Right lobe of liver (tissue), 6 donors: ENCODE measurements at regions not wholly inside any gene's neighbourhood (a gene's known extent, or its start where the extent isn't known, plus 50 kb on each side); places are given as distances from the start of the nearest gene placed in this dataset.

Experiments
- ATAC-seq, 4 donors: fragments of 200-7000 bp; cut with Tn5 transposase; one replicate each; pipeline ENCODE4 v1.9.1; 2020; ENCODE audit warnings: mild to moderate bottlenecking in 4 of 4, moderate library complexity in 4 of 4
- DNase-seq, 3 donors: peaks; one replicate each; pipeline ENCODE4 v3.0.0-alpha.2; 2020
- H3K27ac ChIP-seq, 3 donors: fragments of 200-600 bp; one replicate each; pipeline ENCODE4 v1.8.0; 2022
- H3K27me3 ChIP-seq, 2 donors: fragments of 200-600 bp; one replicate each; pipeline ENCODE4 v1.8.0; 2022
- H3K36me3 ChIP-seq, 4 donors: fragments of 200-600 bp; sonication (generic) in 1 of 4; one replicate each; pipeline versions ENCODE4 v1.5.1 to v1.8.0; 2017 to 2022; ENCODE audit warnings: control low read depth in 1 of 4
- H3K4me1 ChIP-seq, 4 donors: fragments of 200-600 bp; sonication (generic) in 1 of 4; one replicate each; pipeline versions ENCODE4 v1.5.1 to v1.8.0; 2017 to 2022; ENCODE audit warnings: control low read depth in 1 of 4
- H3K4me3 ChIP-seq, 3 donors: fragments of 200-600 bp; one replicate each; pipeline ENCODE4 v1.8.0; 2022
- H3K9me3 ChIP-seq, 4 donors: fragments of 200-600 bp; sonication (generic) in 1 of 4; one replicate each; pipeline versions ENCODE4 v1.5.1 to v1.8.0; 2017 to 2022; ENCODE audit warnings: control low read depth in 1 of 4
- CTCF ChIP-seq, 4 donors: fragments of 200-600 bp in 3 of 4; fragments of 450-650 bp in 1 of 4; IDR thresholded peaks; one replicate each; pipeline versions ENCODE4 v1.5.1 to v1.8.0; 2016 to 2022; ENCODE audit warnings: antibody characterized with exemption in 4 of 4, mild to moderate bottlenecking in 2 of 4
- POLR2A ChIP-seq: fragments of 450-650 bp; IDR thresholded peaks from one replicate; pipeline ENCODE4 v1.6.1; 2017; ENCODE audit warnings: antibody characterized with exemption, mild to moderate bottlenecking
- WGBS: methylation state at CpG from one replicate; pipeline ENCODE4 v1.1.6; 2018; ENCODE audit warnings: low coverage, low lambda C conversion rate; ENCODE audit not compliant: insufficient coverage; ENCODE audit errors: missing lambda C conversion rate; 5-methylcytosine and 5-hydroxymethylcytosine counted together
- intact Hi-C, 2 donors: fragments of 100-400 bp; cut with DNase I; formaldehyde crosslinking; loops; one replicate each; pipeline versions ENCODE4 v1.11.2 to v1.14.1; 2022
- donor health status: DM: no; HTN: yes; CAD: no.
- donor health status: DM: no; HTN: no; CAD: no.
- donor health status: DM: no; HTN: no; CAD: no.
- donor health status: DM: no; HTN: yes; CAD: no.
- donor health status: DM: no; HTN: yes; CAD: no.

GRCh38 chr12:77644915-77645605 is 185.6 kb upstream of the NAV3 start:
- intact Hi-C loops: no loop called here
- ATAC-seq (no peak), DNase-seq (no peak)
- H3K4me1 ChIP-seq: no peaks in the 10 kb centered on the region
- no peak overlapping the region for H3K4me3 ChIP-seq
- H3K27me3 ChIP-seq: no peaks in the 10 kb centered on the region
- TF ChIP-seq POLR2A (no peak), CTCF (IDR thresholded peaks at IDR 0.05) (no peak)
- no peak overlapping the region for H3K27ac ChIP-seq
- no peaks in the 10 kb centered on the region for H3K36me3 ChIP-seq
- H3K9me3 ChIP-seq: no peaks in the 10 kb centered on the region
- 32% methylated on average over 3 of the region's 3 CpGs for WGBS

GRCh38 chr12:77642246-77642645 is 188.4 kb upstream of the NAV3 start:
- Histone ChIP-seq H3K27me3 (no peaks in the 10 kb centered on the region), H3K4me1 (no peaks in the 10 kb centered on the region), H3K4me3 (no peak overlapping the region), H3K27ac (no peak overlapping the region), H3K9me3 (no peaks in the 10 kb centered on the region), H3K36me3 (no peaks in the 10 kb centered on the region)
- TF ChIP-seq POLR2A: no peak
- no peak for ATAC-seq
- WGBS: 55% methylated on average over 3 of the region's 3 CpGs
- intact Hi-C loops: no loop called here
- no peak for DNase-seq

GRCh38 chr12:77640356-77640755 is 190.3 kb upstream of the NAV3 start:
- no peak overlapping the region for H3K27ac ChIP-seq
- intact Hi-C loops: no loop called here

GRCh38 chr12:77630790-77631445 is 199.8 kb upstream of the NAV3 start:
- WGBS: 86% methylated on average over 1 of the region's 1 CpG
- no peak for ATAC-seq

More at GRCh38 chr12:77640356-77640755, 190.3 kb upstream of the NAV3 start:
- no peaks in the 10 kb centered on the region for H3K27me3 ChIP-seq
- H3K4me1 ChIP-seq: no peaks in the 10 kb centered on the region
- H3K4me3 ChIP-seq: no peak overlapping the region
- TF ChIP-seq POLR2A (no peak), CTCF (IDR thresholded peaks at IDR 0.05) (no peak)
- DNase-seq (no peak), ATAC-seq (no peak)
- no peaks in the 10 kb centered on the region for H3K36me3 ChIP-seq
- H3K9me3 ChIP-seq: no peaks in the 10 kb centered on the region

More at GRCh38 chr12:77630790-77631445, 199.8 kb upstream of the NAV3 start:
- no peak overlapping the region for H3K4me3 ChIP-seq
- no peaks in the 10 kb centered on the region for H3K4me1 ChIP-seq
- no peaks in the 10 kb centered on the region for H3K27me3 ChIP-seq
- DNase-seq: no peak
- intact Hi-C loops: no loop called here
- TF ChIP-seq CTCF (IDR thresholded peaks at IDR 0.05) (no peak), POLR2A (no peak)
- no peak overlapping the region for H3K27ac ChIP-seq
- no peaks in the 10 kb centered on the region for H3K36me3 ChIP-seq
- no peaks in the 10 kb centered on the region for H3K9me3 ChIP-seq
